CD4-positive, alpha-beta memory T cell (primary cell): ENCODE measurements at regions not wholly inside any gene's neighbourhood (a gene's known extent, or its start where the extent isn't known, plus 50 kb on each side); places are given as distances from the start of the nearest gene placed in this dataset.

ENCODE experiments used
- CTCF ChIA-PET: fragments of 350-600 bp; sonication (Branson Sonifier 250); formaldehyde crosslinking; loops from one replicate; lab custom pipeline; 2021; ENCODE audit warnings: inconsistent platforms; ENCODE audit not compliant: partially characterized antibody; lab: Charles Lee
- POLR2A ChIA-PET: fragments of 350-600 bp; sonication (Branson Sonifier 250); formaldehyde crosslinking; loops from one replicate; lab custom pipeline; 2021; ENCODE audit not compliant: partially characterized antibody; lab: Charles Lee
- DNase-seq, 5 donors: peaks; one replicate each; pipeline versions ENCODE4 v3.0.0 to v3.0.0-alpha.2; 2020 to 2022; ENCODE audit warnings: mixed read lengths in 1 of 5
- H3K27ac ChIP-seq: one replicate; pipeline ENCODE4 v1.7.0; 2013; ENCODE audit warnings: low read depth, low read length
- H3K27me3 ChIP-seq: 2 replicates; pipeline ENCODE4 v1.7.0; 2013; ENCODE audit warnings: mild to moderate bottlenecking, low read length, moderate library complexity; ENCODE audit not compliant: insufficient read depth
- H3K36me3 ChIP-seq: 2 replicates; pipeline ENCODE4 v1.7.0; 2013; ENCODE audit warnings: mild to moderate bottlenecking, low read length, moderate library complexity; ENCODE audit not compliant: insufficient read depth
- H3K4me1 ChIP-seq: 2 replicates; pipeline ENCODE4 v1.7.0; 2013; ENCODE audit warnings: mild to moderate bottlenecking, low read length, moderate library complexity; ENCODE audit not compliant: insufficient read depth
- H3K4me3 ChIP-seq, 2 donors: one replicate each; pipeline ENCODE4 v1.7.0; 2013; ENCODE audit warnings: low read length in 2 of 2, mild to moderate bottlenecking in 1 of 2
- H3K9me3 ChIP-seq, 2 donors: one replicate each; pipeline ENCODE4 v1.7.0; 2013; ENCODE audit warnings: low read length in 2 of 2, control low read depth in 1 of 2; ENCODE audit not compliant: control insufficient read depth in 1 of 2
- H3K27ac Mint-ChIP-seq, 7 donors: one replicate each; pipeline ENCODE4 v1.8.0; 2020 to 2021; ENCODE audit warnings: mixed read lengths in 7 of 7, mild to moderate bottlenecking in 6 of 7, inconsistent platforms in 3 of 7, moderate library complexity in 3 of 7
- H3K27me3 Mint-ChIP-seq, 2 donors: one replicate each; pipeline ENCODE4 v1.8.0; 2020 to 2021; ENCODE audit warnings: mixed read lengths in 2 of 2
- H3K36me3 Mint-ChIP-seq, 2 donors: one replicate each; pipeline ENCODE4 v1.8.0; 2020 to 2021; ENCODE audit warnings: mixed read lengths in 2 of 2, inconsistent platforms in 1 of 2, mild to moderate bottlenecking in 1 of 2
- H3K4me1 Mint-ChIP-seq, 4 donors: one replicate each; pipeline ENCODE4 v1.8.0; 2020 to 2021; ENCODE audit warnings: mixed read lengths in 4 of 4, mild to moderate bottlenecking in 1 of 4
- H3K4me3 Mint-ChIP-seq, 8 donors: one replicate each; pipeline ENCODE4 v1.8.0; 2020 to 2021; ENCODE audit warnings: mixed read lengths in 8 of 8, mild to moderate bottlenecking in 7 of 8, moderate library complexity in 6 of 8, inconsistent platforms in 3 of 8
- H3K9me3 Mint-ChIP-seq, 8 donors: one replicate each; pipeline ENCODE4 v1.8.0; 2020 to 2021; ENCODE audit warnings: mixed read lengths in 8 of 8, mild to moderate bottlenecking in 5 of 8, inconsistent platforms in 3 of 8, moderate library complexity in 1 of 8
- intact Hi-C: fragments of 100-400 bp; cut with micrococcal nuclease; formaldehyde crosslinking; loops from one replicate; pipeline ENCODE4 v1.15.1; 2023

DNA sequence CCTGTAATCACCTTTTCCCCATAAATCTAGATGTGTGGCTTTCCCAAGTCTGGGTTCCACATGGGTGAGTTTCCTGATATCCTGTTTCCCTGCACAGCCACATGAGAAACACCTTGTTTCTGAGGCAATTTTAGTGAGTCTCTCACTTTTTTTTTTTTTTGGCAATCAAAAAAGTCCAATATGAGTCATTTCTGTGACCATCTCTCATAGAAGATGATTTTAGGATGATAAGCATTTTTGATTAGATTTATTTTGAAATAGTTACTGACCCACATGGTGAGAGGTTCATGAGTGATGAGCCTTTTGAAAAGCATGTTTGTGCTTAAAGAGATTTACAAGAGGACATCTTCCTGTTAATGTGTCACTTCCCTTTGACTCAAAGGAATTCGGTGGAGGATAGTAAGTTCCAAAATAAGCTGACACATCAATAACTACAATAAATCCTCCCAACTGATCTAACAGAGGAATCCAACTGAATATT, 464.0 kb downstream of the INHBA start:
- H3K4me1 ChIP-seq = no peaks in the 10 kb centered on the region
- DNase-seq = no peak
- no peak overlapping the region for H3K4me3 ChIP-seq
- no peaks in the 10 kb centered on the region for H3K9me3 ChIP-seq
- H3K27ac ChIP-seq = no peak overlapping the region
- Mint-ChIP-seq H3K27ac (no peak overlapping the region), H3K36me3 (no peaks in the 10 kb centered on the region), H3K4me3 (no peak overlapping the region), H3K27me3 (no peaks in the 10 kb centered on the region), H3K9me3 (peaks cover 0 to 18% (median 9%) of the 10 kb centered on the region in 8 donors), H3K4me1 (no peaks in the 10 kb centered on the region)
- H3K36me3 ChIP-seq = no peaks in the 10 kb centered on the region
- no peaks in the 10 kb centered on the region for H3K27me3 ChIP-seq
- ChIA-PET POLR2A (no interaction called here), CTCF (no interaction called here)
- intact Hi-C loops = no loop called here

DNA sequence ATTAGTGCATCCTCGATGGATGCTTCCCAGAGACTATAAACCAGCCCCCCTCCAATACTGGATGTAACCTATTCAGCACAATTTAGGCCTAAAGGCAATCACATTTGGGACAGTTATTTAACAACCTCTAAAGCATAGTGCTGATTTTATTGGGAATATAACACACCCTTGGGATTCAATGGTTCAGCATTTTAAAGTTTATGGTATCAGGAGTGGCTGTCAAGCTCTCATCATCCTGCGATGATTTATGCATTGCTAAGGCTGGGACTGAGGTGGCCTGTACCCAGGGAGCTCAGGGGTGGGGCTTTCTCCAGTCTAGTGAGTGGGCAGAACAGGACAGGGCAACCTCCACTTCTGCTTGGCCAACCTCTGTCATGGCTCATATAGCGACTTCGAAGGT, 464.9 kb downstream of the INHBA start:
- Histone ChIP-seq H3K27ac (no peak overlapping the region), H3K27me3 (no peaks in the 10 kb centered on the region), H3K4me3 (no peak overlapping the region), H3K4me1 (no peaks in the 10 kb centered on the region), H3K9me3 (no peaks in the 10 kb centered on the region), H3K36me3 (no peaks in the 10 kb centered on the region)
- Mint-ChIP-seq H3K9me3 (peaks cover 0 to 23% (median 9%) of the 10 kb centered on the region in 8 donors), H3K27ac (no peak overlapping the region), H3K27me3 (no peaks in the 10 kb centered on the region), H3K4me1 (no peaks in the 10 kb centered on the region), H3K36me3 (no peaks in the 10 kb centered on the region), H3K4me3 (no peak overlapping the region)
- ChIA-PET POLR2A (no interaction called here), CTCF (no interaction called here)
- intact Hi-C loops = no loop called here
- no peak for DNase-seq

DNA sequence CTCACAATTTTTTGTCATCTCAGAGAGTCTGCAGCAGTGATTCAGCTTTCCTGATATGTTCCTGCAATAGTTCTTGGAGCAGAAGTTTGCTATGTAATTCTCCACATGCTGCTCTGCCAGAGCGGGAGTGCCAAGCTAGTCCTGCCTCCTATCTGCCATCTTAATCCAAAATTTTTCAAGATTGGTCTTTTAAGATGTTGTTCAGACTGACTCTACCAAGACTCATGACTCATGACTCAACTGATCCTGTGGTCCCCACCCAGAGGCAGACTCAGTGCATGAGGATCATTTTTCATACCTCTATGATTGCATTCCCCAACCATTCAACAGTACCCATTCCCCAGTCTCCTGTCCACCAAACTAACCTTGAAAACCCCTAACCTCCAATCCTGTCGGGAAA, 470.8 kb downstream of the INHBA start:
- Mint-ChIP-seq H3K36me3 (no peaks in the 10 kb centered on the region), H3K27ac (no peak overlapping the region), H3K9me3 (peaks cover 3 to 39% (median 23%) of the 10 kb centered on the region in 8 donors), H3K27me3 (no peaks in the 10 kb centered on the region), H3K4me3 (no peak overlapping the region), H3K4me1 (no peaks in the 10 kb centered on the region)
- Histone ChIP-seq H3K4me3 (no peak overlapping the region), H3K9me3 (no peaks in the 10 kb centered on the region), H3K36me3 (no peaks in the 10 kb centered on the region), H3K27me3 (no peaks in the 10 kb centered on the region), H3K27ac (no peak overlapping the region), H3K4me1 (no peaks in the 10 kb centered on the region)
- DNase-seq = no peak
- intact Hi-C loops = no loop called here
- ChIA-PET POLR2A (no interaction called here), CTCF (no interaction called here)

DNA sequence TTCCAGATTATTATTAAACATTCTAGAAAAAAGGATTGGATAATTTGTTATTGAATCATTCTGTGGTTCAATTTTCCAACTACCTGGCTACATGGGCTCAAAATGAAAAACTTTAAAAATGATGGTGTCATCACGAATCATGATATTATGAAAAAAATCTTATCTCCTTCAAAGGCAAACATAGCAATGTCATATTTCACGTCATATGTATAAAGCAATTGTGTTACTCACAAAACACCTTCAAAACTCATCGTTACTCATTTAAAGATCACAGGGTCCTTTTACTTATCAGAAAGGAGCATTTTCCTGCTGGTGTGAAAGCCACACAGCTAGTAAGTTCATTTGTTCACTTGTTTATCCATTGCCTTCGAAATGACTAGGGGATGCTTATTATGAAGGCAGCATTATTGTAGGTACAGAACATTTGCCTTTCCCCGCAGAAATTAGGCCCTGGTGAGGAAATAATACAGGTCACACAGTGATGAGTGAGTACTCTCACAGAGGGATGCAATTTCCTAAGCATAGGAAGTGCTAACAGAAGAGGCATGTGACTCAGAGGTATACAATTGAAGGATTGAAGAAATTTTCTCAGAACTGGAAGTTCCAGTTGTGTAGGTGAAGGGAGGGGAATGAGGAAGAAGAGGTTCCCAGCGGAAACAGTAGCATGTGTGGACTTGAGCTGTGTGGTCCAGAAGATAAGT, 478.7 kb downstream of the INHBA start:
- H3K27ac Mint-ChIP-seq = no peak overlapping the region
- POLR2A ChIA-PET = no interaction called here
- no peaks in the 10 kb centered on the region for H3K4me1 Mint-ChIP-seq

DNA sequence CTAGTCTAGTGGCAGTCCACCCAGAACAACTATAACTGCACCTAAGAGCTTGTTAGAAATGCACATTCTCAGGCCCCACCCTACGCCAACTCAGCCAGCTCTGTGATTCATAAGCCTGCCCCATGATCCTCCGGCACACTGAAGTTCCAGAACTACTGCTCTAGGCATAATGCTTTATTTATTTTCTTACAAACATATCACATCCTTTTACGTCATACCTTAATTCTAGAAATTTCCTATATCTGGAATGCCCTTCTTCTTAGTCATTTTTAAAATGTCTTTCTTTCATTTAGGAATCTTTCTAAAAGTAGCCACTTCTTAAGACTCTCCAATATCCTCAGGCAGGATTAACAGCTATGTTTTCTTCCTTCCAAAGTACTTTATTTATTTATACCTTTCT, 480.1 kb downstream of the INHBA start:
- no peaks in the 10 kb centered on the region for H3K27me3 Mint-ChIP-seq
- no peak overlapping the region for H3K4me3 Mint-ChIP-seq
- ChIA-PET CTCF (no interaction called here), POLR2A (no interaction called here)
- H3K4me1 Mint-ChIP-seq = no peaks in the 10 kb centered on the region
- Histone ChIP-seq H3K4me1 (no peaks in the 10 kb centered on the region), H3K27me3 (no peaks in the 10 kb centered on the region), H3K27ac (no peak overlapping the region), H3K9me3 (no peaks in the 10 kb centered on the region), H3K4me3 (no peak overlapping the region), H3K36me3 (no peaks in the 10 kb centered on the region)
- no peak overlapping the region for H3K27ac Mint-ChIP-seq
- no peaks in the 10 kb centered on the region for H3K36me3 Mint-ChIP-seq
- DNase-seq = no peak
- intact Hi-C loops = no loop called here
- H3K9me3 Mint-ChIP-seq = peaks cover 2 to 16% (median 6%) of the 10 kb centered on the region in 8 donors

More for the DNA sequence above, 478.7 kb downstream of the INHBA start:
- CTCF ChIA-PET = no interaction called here
- Histone ChIP-seq H3K9me3 (no peaks in the 10 kb centered on the region), H3K27ac (no peak overlapping the region), H3K36me3 (no peaks in the 10 kb centered on the region), H3K4me3 (no peak overlapping the region), H3K4me1 (no peaks in the 10 kb centered on the region), H3K27me3 (no peaks in the 10 kb centered on the region)
- H3K27me3 Mint-ChIP-seq = no peaks in the 10 kb centered on the region
- no peaks in the 10 kb centered on the region for H3K36me3 Mint-ChIP-seq
- no peak for DNase-seq
- intact Hi-C loops = no loop called here
- no peak overlapping the region for H3K4me3 Mint-ChIP-seq
- H3K9me3 Mint-ChIP-seq = peaks cover 2 to 21% (median 10%) of the 10 kb centered on the region in 8 donors

DNA sequence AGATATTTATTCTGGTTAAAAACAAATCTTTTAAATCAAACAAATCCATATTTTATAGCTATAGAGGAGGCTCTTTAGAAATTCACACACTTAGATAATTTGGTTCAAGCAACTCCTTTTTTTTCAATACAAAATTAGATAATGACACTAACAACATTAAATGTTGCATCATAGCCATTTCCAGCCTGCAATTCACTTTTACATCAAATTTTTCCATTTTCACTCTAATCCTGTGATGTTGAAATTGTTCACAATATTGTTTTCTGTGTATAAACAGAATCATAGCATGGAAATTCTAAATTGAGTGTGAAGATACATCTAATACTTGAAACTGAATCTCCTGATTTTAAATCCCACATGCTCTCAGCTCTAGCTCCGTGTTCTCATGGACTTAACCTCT, 482.6 kb downstream of the INHBA start:
- no peaks in the 10 kb centered on the region for H3K27me3 ChIP-seq
- H3K27me3 Mint-ChIP-seq = no peaks in the 10 kb centered on the region
- H3K36me3 ChIP-seq = no peaks in the 10 kb centered on the region
- no peaks in the 10 kb centered on the region for H3K36me3 Mint-ChIP-seq
- ChIA-PET CTCF (no interaction called here), POLR2A (no interaction called here)
- H3K27ac Mint-ChIP-seq = no peak overlapping the region
- no peak overlapping the region for H3K4me3 Mint-ChIP-seq
- H3K9me3 ChIP-seq = no peaks in the 10 kb centered on the region
- no peak overlapping the region for H3K27ac ChIP-seq
- H3K9me3 Mint-ChIP-seq = peaks cover 3 to 19% (median 6%) of the 10 kb centered on the region in 8 donors
- H3K4me3 ChIP-seq = no peak overlapping the region
- no peaks in the 10 kb centered on the region for H3K4me1 Mint-ChIP-seq
- H3K4me1 ChIP-seq = no peaks in the 10 kb centered on the region
- DNase-seq = no peak
- intact Hi-C loops = no loop called here

DNA sequence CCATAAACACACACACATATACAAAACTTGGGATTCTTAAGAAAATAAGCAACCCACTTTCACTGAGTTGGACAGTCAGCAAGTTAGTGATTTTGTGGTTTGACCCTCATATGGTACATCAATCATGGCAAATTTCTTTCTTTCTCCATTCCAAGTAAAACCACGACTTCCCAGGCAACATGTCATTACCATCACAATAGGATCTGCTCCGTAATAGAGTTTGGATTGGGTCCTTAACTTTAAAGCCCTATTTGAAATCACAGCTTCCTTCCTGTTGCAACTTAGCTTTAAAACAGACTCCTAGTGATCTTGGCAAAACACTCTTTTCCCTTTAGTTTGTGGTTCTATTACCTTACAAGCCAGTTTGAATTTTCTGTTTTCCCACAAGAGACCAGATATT, 483.6 kb downstream of the INHBA start:
- Mint-ChIP-seq H3K27me3 (no peaks in the 10 kb centered on the region), H3K4me3 (no peak overlapping the region), H3K4me1 (no peaks in the 10 kb centered on the region), H3K27ac (no peak overlapping the region), H3K36me3 (no peaks in the 10 kb centered on the region), H3K9me3 (peaks cover 3 to 22% (median 8%) of the 10 kb centered on the region in 8 donors)
- Histone ChIP-seq H3K36me3 (no peaks in the 10 kb centered on the region), H3K27ac (no peak overlapping the region), H3K4me3 (no peak overlapping the region), H3K27me3 (no peaks in the 10 kb centered on the region), H3K4me1 (no peaks in the 10 kb centered on the region), H3K9me3 (no peaks in the 10 kb centered on the region)
- ChIA-PET CTCF (no interaction called here), POLR2A (no interaction called here)
- no peak for DNase-seq
- intact Hi-C loops = no loop called here
